Ishikawa (cell line): ENCODE measurements at regions not wholly inside any gene's neighbourhood (a gene's known extent, or its start where the extent isn't known, plus 50 kb on each side); places are given as distances from the start of the nearest gene placed in this dataset.

Experiments
- CEBPB ChIP-seq: IDR thresholded peaks from 2 replicates; pipeline ENCODE4 v1.6.1; 2012
- EP300 ChIP-seq: IDR thresholded peaks from 2 replicates; pipeline ENCODE4 v1.6.1; 2012; ENCODE audit warnings: borderline replicate concordance
- FOXM1 ChIP-seq: IDR thresholded peaks from 2 replicates; pipeline ENCODE4 v1.6.1; 2012; ENCODE audit warnings: low read depth, borderline replicate concordance
- MAX ChIP-seq: IDR thresholded peaks from 2 replicates; pipeline ENCODE4 v1.6.1; 2012
- RAD21 ChIP-seq: IDR thresholded peaks from 2 replicates; pipeline ENCODE4 v1.6.1; 2012; ENCODE audit warnings: low read depth
- REST ChIP-seq: IDR thresholded peaks from 2 replicates; pipeline ENCODE4 v1.6.1; 2012; ENCODE audit warnings: low read depth, mild to moderate bottlenecking
- TAF1 ChIP-seq: IDR thresholded peaks from 2 replicates; pipeline ENCODE4 v1.6.1; 2012; ENCODE audit warnings: low read depth, mild to moderate bottlenecking
- TEAD4 ChIP-seq: IDR thresholded peaks from 2 replicates; pipeline ENCODE4 v1.6.1; 2012
- YY1 ChIP-seq: IDR thresholded peaks from 2 replicates; pipeline ENCODE4 v1.6.1; 2012; ENCODE audit warnings: low read depth
- ZBTB7A ChIP-seq: IDR thresholded peaks from 2 replicates; pipeline ENCODE4 v1.6.1; 2012; ENCODE audit warnings: low read depth

- TF ChIP-seq REST (no peak), TAF1 (no peak), ZBTB7A (no peak), RAD21 (no peak), EP300 (no peak), YY1 (no peak), TEAD4 (no peak), CEBPB (no peak), MAX (no peak), FOXM1 (no peak)
These were observed 103.1 kb upstream of the NKX1-1 start for GRCh38 chr4:1509366-1509765.
